ENCODE measurements at regions not wholly inside any gene's neighbourhood (a gene's known extent, or its start where the extent isn't known, plus 50 kb on each side); places are given as distances from the start of the nearest gene placed in this dataset.

- no peak for TF ChIP-seq POLR2AphosphoS5 (IDR thresholded peaks at IDR 0.05)
- TF ChIP-seq CTCF (IDR thresholded peaks at IDR 0.05), result no peak
Observed at GRCh38 chr14:82362452-82362851, 828.8 kb upstream of the SEL1L start.

Data from prostate gland (tissue), 2 donors.